Fibroblast of lung (primary cell): ENCODE measurements at regions not wholly inside any gene's neighbourhood (a gene's known extent, or its start where the extent isn't known, plus 50 kb on each side); places are given as distances from the start of the nearest gene placed in this dataset.

ENCODE experiments used
- DNase-seq, 2 donors: peaks; one replicate each; pipeline versions ENCODE4 v3.0.0 to v3.0.0-alpha.2; 2010; ENCODE audit warnings: low read depth in 2 of 2
- H2AFZ ChIP-seq: 2 replicates; pipeline ENCODE4 v1.5.1; 2012; ENCODE audit warnings: low read length, control low read depth, inconsistent platforms
- H3K27ac ChIP-seq: 2 replicates; pipeline ENCODE4 v1.5.1; 2011; ENCODE audit warnings: low read length, control low read depth; ENCODE audit not compliant: insufficient read depth
- H3K27me3 ChIP-seq: 2 replicates; pipeline ENCODE4 v1.5.1; 2011; ENCODE audit warnings: mild to moderate bottlenecking, low read length; ENCODE audit not compliant: control insufficient read depth, insufficient read depth
- H3K36me3 ChIP-seq: 2 replicates; pipeline ENCODE4 v1.5.1; 2011; ENCODE audit warnings: low read length; ENCODE audit not compliant: control insufficient read depth, insufficient read depth
- H3K4me1 ChIP-seq: 2 replicates; pipeline ENCODE4 v1.5.1; 2011; ENCODE audit warnings: low read length; ENCODE audit not compliant: control insufficient read depth, insufficient read depth; ENCODE audit errors: extremely low read depth
- H3K4me2 ChIP-seq: 2 replicates; pipeline ENCODE4 v1.5.1; 2011; ENCODE audit warnings: low read length, control low read depth; ENCODE audit not compliant: insufficient read depth; ENCODE audit errors: extremely low read depth
- H3K4me3 ChIP-seq, 4 experiments: fragments of 200-600 bp in 1 of 4; sonication (generic) in 1 of 4; replicated peaks in 1 of 4; 2 replicates each; pipeline ENCODE4 v1.5.1; 2011 to 2016; ENCODE audit warnings: low read length in 4 of 4, low read depth in 3 of 4, mild to moderate bottlenecking in 3 of 4, control low read depth in 2 of 4, inconsistent platforms in 1 of 4, mixed read lengths in 1 of 4; ENCODE audit not compliant: insufficient read depth in 1 of 4; ENCODE audit errors: control extremely low read depth in 1 of 4
- H3K79me2 ChIP-seq: 2 replicates; pipeline ENCODE4 v1.5.1; 2012; ENCODE audit warnings: mild to moderate bottlenecking, low read length, inconsistent platforms; ENCODE audit not compliant: control insufficient read depth, insufficient read depth
- H3K9ac ChIP-seq: 2 replicates; pipeline ENCODE4 v1.5.1; 2011; ENCODE audit warnings: mild to moderate bottlenecking, low read length, control low read depth; ENCODE audit not compliant: insufficient read depth
- H3K9me3 ChIP-seq: 2 replicates; pipeline ENCODE4 v1.5.1; 2012; ENCODE audit warnings: low read depth, low read length; ENCODE audit not compliant: control insufficient read depth, insufficient read depth
- H4K20me1 ChIP-seq: 2 replicates; pipeline ENCODE4 v1.5.1; 2011; ENCODE audit warnings: low read length; ENCODE audit not compliant: control insufficient read depth, insufficient read depth; ENCODE audit errors: extremely low read depth
- CTCF ChIP-seq, 2 donors: IDR thresholded peaks in 1 of 2; conservative IDR thresholded peaks in 1 of 2; 1 replicate in 1 of 2; 2 replicates in 1 of 2; pipeline ENCODE4 v1.5.1; 2011 to 2012; ENCODE audit warnings: low read length in 2 of 2, control low read depth in 1 of 2, inconsistent platforms in 1 of 2, low read depth in 1 of 2, mild to moderate bottlenecking in 1 of 2
- EZH2 ChIP-seq: IDR thresholded peaks from 2 replicates; pipeline ENCODE4 v1.5.1; 2012; ENCODE audit warnings: low read length, control low read depth, mild to moderate bottlenecking; ENCODE audit errors: missing control alignments

GRCh38 chr4:58325070-58325469, 1214.9 kb upstream of the IGFBP7 start:
- DNase-seq, result no peak
- Histone ChIP-seq H3K4me2 (no peak overlapping the region), H3K9me3 (no peaks in the 10 kb centered on the region), H3K9ac (no peak overlapping the region), H3K79me2 (no peaks in the 10 kb centered on the region), H2AFZ (no peak overlapping the region), H3K27me3 (no peaks in the 10 kb centered on the region), H3K27ac (no peak overlapping the region), H4K20me1 (no peaks in the 10 kb centered on the region), H3K4me1 (no peaks in the 10 kb centered on the region), H3K4me3 (no peak overlapping the region), H3K36me3 (no peaks in the 10 kb centered on the region)
- TF ChIP-seq CTCF (conservative IDR thresholded peaks at IDR 0.05 in 1 of 2, IDR thresholded peaks at IDR 0.05 in 1 of 2; ENCODE audit: low read depth in 1 of 2, low read length in 2 of 2) (no peak), EZH2 (no peak)

GRCh38 chr4:58313444-58313843, 1203.3 kb upstream of the IGFBP7 start:
- Histone ChIP-seq H3K9me3 (no peaks in the 10 kb centered on the region), H3K27ac (no peak overlapping the region), H4K20me1 (no peaks in the 10 kb centered on the region), H3K4me1 (no peaks in the 10 kb centered on the region), H3K79me2 (no peaks in the 10 kb centered on the region), H2AFZ (no peak overlapping the region), H3K9ac (no peak overlapping the region), H3K27me3 (no peaks in the 10 kb centered on the region), H3K36me3 (no peaks in the 10 kb centered on the region), H3K4me3 (no peak overlapping the region), H3K4me2 (no peak overlapping the region)
- no peak for TF ChIP-seq CTCF (conservative IDR thresholded peaks at IDR 0.05 in 1 of 2, IDR thresholded peaks at IDR 0.05 in 1 of 2; ENCODE audit: low read depth in 1 of 2, low read length in 2 of 2)
- TF ChIP-seq EZH2, result no peak
- DNase-seq, result no peak

GRCh38 chr4:58303456-58303855, 1193.3 kb upstream of the IGFBP7 start:
- no peak overlapping the region for H3K4me3 ChIP-seq
- no peaks in the 10 kb centered on the region for H3K79me2 ChIP-seq
- no peaks in the 10 kb centered on the region for H4K20me1 ChIP-seq
- no peaks in the 10 kb centered on the region for H3K36me3 ChIP-seq
- TF ChIP-seq EZH2 (no peak), CTCF (conservative IDR thresholded peaks at IDR 0.05 in 1 of 2, IDR thresholded peaks at IDR 0.05 in 1 of 2; ENCODE audit: low read depth in 1 of 2, low read length in 2 of 2) (no peak)
- no peak overlapping the region for H3K27ac ChIP-seq
- no peaks in the 10 kb centered on the region for H3K27me3 ChIP-seq
- H3K4me1 ChIP-seq, result no peaks in the 10 kb centered on the region
- no peaks in the 10 kb centered on the region for H3K9me3 ChIP-seq
- no peak overlapping the region for H3K9ac ChIP-seq
- no peak overlapping the region for H2AFZ ChIP-seq
- no peak for DNase-seq
- no peak overlapping the region for H3K4me2 ChIP-seq
